NB4 (cell line): ENCODE measurements at regions not wholly inside any gene's neighbourhood (a gene's known extent, or its start where the extent isn't known, plus 50 kb on each side); places are given as distances from the start of the nearest gene placed in this dataset.

Experiments used
- MYC ChIP-seq: IDR thresholded peaks from 2 replicates; pipeline ENCODE4 v1.6.1; 2011; ENCODE audit warnings: low read depth, low read length
- TF ChIP-seq, protein P1 (sequence below): IDR thresholded peaks from one replicate; pipeline ENCODE4 v1.5.1; 2012; ENCODE audit warnings: low read depth, low read length

DNA sequence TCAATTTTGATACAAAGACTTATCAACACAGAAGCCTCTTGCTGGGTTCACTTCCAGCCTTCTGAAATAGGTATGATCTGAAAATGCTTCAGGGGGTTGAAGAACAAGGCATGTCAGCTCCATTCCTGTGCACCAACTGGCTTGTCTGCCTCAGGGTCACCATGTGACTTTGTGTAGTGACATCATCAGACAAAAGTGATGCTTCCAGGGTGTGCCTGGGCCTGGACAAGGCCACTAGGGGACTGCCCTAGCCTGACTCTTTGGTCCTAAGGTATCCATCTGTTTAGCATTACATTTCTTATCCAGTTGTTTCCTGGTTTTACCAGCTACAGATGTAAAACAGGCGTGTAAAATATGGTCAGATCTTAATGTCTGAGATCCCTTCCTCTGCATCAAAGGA lies 155.6 kb downstream of the CAND1 start:
- no peak for TF ChIP-seq MYC
- TF ChIP-seq, protein P1, sequence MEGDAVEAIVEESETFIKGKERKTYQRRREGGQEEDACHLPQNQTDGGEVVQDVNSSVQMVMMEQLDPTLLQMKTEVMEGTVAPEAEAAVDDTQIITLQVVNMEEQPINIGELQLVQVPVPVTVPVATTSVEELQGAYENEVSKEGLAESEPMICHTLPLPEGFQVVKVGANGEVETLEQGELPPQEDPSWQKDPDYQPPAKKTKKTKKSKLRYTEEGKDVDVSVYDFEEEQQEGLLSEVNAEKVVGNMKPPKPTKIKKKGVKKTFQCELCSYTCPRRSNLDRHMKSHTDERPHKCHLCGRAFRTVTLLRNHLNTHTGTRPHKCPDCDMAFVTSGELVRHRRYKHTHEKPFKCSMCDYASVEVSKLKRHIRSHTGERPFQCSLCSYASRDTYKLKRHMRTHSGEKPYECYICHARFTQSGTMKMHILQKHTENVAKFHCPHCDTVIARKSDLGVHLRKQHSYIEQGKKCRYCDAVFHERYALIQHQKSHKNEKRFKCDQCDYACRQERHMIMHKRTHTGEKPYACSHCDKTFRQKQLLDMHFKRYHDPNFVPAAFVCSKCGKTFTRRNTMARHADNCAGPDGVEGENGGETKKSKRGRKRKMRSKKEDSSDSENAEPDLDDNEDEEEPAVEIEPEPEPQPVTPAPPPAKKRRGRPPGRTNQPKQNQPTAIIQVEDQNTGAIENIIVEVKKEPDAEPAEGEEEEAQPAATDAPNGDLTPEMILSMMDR: no peak
